AG04450 (cell line): ENCODE measurements at regions not wholly inside any gene's neighbourhood (a gene's known extent, or its start where the extent isn't known, plus 50 kb on each side); places are given as distances from the start of the nearest gene placed in this dataset.

ENCODE experiments used
- CTCF ChIA-PET: fragments of 300-600, 350-600 bp; formaldehyde crosslinking; extraction: SDS; loops from one replicate; lab custom pipeline; 2022; ENCODE audit warnings: antibody characterized with exemption, inconsistent platforms; lab: Charles Lee
- POLR2A ChIA-PET: fragments of 350-600 bp; formaldehyde crosslinking; extraction: SDS; loops from one replicate; lab custom pipeline; 2021; ENCODE audit warnings: antibody characterized with exemption, inconsistent platforms; lab: Yijun Ruan, JAX
- DNase-seq: peaks from one replicate; pipeline ENCODE4 v3.0.0-alpha.2; 2011; ENCODE audit warnings: low read depth, low spot score
- H3K27ac ChIP-seq: one replicate; pipeline ENCODE4 v1.5.1; 2012; ENCODE audit warnings: low read depth, low read length, control low read depth
- H3K27me3 ChIP-seq: one replicate; pipeline ENCODE4 v1.6.0; 2012; ENCODE audit warnings: low read length; ENCODE audit not compliant: control insufficient read depth, insufficient read depth
- H3K4me3 ChIP-seq: 2 replicates; pipeline ENCODE4 v1.5.1; 2011; ENCODE audit warnings: mild to moderate bottlenecking, low read depth, low read length, control low read depth
- H3K9me3 ChIP-seq: 2 replicates; pipeline ENCODE4 v1.5.1; 2012; ENCODE audit warnings: low read length; ENCODE audit not compliant: control insufficient read depth, insufficient read depth
- CTCF ChIP-seq: IDR thresholded peaks from 2 replicates; pipeline ENCODE4 v1.5.1; 2011; ENCODE audit warnings: low read depth, low read length, control low read depth, inconsistent platforms

DNA sequence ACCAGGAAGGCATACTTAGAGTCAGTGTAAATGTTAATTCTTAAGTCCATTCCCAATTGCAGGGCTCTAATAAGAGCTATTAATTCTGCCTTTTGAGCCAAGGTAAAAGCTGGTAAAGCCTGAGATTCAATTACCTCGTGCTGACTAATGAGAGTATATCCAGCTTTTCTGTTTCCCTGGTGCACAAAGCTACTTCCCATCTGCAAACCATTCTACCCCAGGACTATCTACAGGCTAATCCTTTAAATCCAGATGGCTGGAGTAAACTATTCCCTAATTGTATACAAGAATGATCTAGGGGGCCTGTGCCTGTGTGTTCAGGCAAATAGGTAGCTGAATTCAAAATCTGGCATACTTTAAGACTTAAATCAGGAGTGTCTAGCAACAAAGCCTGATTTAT, 365.0 kb downstream of the GPM6A start:
- CTCF ChIA-PET: no interaction called here
- Histone ChIP-seq H3K27me3 (no peaks in the 10 kb centered on the region), H3K4me3 (no peak overlapping the region), H3K9me3 (peaks cover 10% of the 10 kb centered on the region), H3K27ac (no peak overlapping the region)
- TF ChIP-seq CTCF: no peak
- no peak for DNase-seq
- POLR2A ChIA-PET: no interaction called here

DNA sequence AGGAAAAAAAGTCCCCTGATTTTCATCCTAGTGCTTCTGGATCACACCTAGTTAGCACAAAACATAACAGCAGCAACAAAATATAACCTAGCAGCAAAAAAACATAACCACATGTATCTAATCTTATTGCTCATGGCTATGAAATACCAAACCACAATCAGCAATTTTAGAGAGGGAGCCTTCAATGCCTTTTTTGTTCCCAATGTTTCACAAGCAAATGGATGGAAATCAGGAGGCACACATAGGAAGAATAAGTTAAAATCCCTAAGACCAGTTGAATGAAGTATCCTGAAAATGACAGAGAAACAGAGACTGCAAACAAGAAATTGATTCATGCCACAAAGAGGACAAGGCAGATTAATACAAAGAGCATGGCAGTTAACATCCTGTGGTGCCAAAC, 361.6 kb downstream of the GPM6A start:
- no peak for DNase-seq
- Histone ChIP-seq H3K9me3 (peaks cover 17% of the 10 kb centered on the region), H3K27me3 (no peaks in the 10 kb centered on the region), H3K27ac (no peak overlapping the region), H3K4me3 (no peak overlapping the region)
- TF ChIP-seq CTCF: no peak
- CTCF ChIA-PET: no interaction called here
- POLR2A ChIA-PET: no interaction called here

DNA sequence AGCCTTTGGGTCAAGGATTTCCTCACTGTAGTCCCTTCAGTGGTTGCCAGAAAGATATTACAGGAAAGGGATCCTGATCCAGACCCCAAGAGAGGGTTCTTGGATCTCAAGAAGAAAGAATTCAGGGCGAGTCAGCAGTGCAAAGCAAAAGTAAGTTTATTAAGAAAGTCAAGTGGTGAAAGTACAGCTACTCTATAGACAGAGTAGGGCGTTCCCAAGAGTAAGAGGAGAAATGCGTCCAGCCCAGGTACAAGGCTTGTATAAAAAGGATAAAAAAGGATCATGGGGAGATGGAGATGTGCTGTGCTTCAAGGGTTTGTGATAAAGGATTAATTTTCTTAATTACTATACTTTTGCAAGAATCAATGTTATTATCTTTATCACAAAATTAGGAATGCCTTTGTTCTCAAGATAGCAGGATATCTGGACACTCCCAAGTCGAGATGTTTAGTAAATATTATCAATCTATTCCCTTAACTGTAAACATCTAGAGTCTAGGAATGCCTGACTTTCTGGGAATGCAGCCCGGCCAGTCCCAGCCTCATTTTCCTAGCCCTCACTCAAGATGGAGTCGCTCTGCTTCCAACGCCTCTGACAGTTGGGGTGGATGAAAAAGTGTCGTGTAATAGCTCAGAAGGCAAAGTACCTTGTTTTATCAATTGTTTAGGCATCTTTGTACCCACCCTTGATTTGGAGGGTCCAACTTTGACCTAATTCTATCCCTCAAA, 360.7 kb downstream of the GPM6A start:
- TF ChIP-seq CTCF: no peak
- peaks cover 20% of the 10 kb centered on the region for H3K9me3 ChIP-seq
- DNase-seq: no peak
- ChIA-PET CTCF (no interaction called here), POLR2A (no interaction called here)
- no peak overlapping the region for H3K4me3 ChIP-seq
- no peaks in the 10 kb centered on the region for H3K27me3 ChIP-seq
- H3K27ac ChIP-seq: no peak overlapping the region

DNA sequence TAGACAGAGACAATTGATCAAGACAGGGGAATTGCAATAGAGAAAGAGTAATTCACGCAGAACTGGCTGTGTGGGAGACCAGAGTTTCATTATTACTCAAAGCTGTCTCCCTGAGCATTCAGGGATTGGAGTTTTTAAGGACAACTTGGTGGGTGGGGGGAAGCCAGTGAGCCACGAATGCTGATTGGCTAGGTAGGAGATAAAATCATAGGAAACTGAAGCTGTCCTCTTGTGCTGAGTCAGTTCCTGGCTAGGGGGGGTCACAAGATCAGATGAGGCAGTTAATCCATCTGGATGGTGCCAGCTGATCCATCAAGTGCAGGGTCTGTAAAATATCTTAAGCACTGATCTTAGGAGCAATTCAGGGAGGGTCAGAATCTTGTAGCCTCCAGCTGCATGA, 358.6 kb downstream of the GPM6A start:
- CTCF ChIA-PET: no interaction called here
- peaks cover 11% of the 10 kb centered on the region; the same call in 1 of the 2 replicates for H3K9me3 ChIP-seq
- H3K27ac ChIP-seq: no peak overlapping the region

More for the DNA sequence above, 358.6 kb downstream of the GPM6A start:
- POLR2A ChIA-PET: no interaction called here
- H3K27me3 ChIP-seq: no peaks in the 10 kb centered on the region
- no peak for DNase-seq
- H3K4me3 ChIP-seq: no peak overlapping the region
- TF ChIP-seq CTCF: no peak
